Dermis microvascular lymphatic vessel endothelial cell (primary cell): ENCODE measurements at regions not wholly inside any gene's neighbourhood (a gene's known extent, or its start where the extent isn't known, plus 50 kb on each side); places are given as distances from the start of the nearest gene placed in this dataset.

Source experiments
- DNase-seq, 2 donors: peaks; one replicate each; pipeline versions ENCODE4 v3.0.0 to v3.0.0-alpha.2; 2010; ENCODE audit warnings: low read depth in 2 of 2

DNA sequence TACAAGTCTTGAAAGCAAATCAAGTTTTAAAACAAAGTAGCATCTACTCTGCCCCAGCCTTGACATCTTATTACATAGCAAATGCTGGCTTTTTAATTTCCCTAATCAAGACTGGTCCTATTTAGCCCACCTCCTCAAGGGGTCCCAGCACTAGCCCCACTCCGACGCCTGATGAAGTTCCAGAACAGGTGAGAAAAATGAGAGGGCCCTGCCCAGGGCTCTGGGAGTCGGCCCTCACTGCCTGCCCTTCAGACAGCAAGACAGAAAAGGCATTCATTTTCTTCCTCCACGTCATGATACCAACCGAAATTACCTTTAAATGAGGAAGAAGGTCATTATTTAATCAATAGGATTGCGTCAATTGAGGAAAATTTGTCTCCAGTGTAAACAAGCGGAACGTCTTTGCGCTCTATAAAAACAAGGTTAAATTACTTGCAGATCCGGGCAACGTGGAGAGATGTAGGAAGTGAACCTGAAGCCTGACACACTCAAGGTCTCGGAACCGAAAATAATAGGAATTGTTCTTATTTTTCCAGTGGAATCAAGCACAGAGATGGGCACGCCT is 170.6 kb upstream of the PKDCC start:
- DNase-seq = no peak

- no peak for DNase-seq
Measured at GRCh38 chr2:41878056-41878455, 169.8 kb upstream of the PKDCC start.

GRCh38 chr2:41878716-41879234 is 169.0 kb upstream of the PKDCC start:
- DNase-seq = no peak

- DNase-seq = no peak
Measured at GRCh38 chr2:41879235-41879916, 168.4 kb upstream of the PKDCC start.

DNA sequence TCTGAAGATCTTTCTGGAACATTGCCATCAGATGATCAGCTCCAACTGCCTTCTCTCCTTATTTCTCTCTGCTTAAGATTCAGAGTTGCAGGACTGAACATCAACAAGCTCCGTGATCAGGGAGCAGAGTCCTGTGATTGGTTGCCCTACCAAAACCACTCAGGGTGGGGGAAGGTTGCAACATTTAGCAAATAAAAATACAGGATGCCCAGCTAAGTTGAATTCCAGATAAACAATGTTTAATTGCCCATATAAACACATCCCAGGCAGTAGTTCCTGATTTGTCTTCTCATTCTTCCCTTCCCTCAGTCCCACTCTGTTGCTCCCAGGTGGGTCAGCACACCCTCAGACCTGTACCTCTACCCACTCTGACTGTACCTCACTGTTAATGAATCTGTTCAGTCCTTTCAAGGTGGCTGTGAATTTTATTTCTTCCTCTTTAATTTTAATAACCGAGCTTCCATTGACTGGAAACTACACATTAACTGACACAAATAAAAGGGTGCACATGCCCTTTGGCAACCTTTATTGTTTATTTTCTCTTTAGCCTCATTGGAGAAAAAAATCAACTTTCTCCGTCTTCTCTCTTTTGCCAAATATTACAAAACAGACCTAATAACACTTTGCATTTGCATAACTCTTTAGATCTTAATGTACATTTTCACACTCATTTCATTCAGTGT is 167.1 kb upstream of the PKDCC start:
- no peak for DNase-seq

DNA sequence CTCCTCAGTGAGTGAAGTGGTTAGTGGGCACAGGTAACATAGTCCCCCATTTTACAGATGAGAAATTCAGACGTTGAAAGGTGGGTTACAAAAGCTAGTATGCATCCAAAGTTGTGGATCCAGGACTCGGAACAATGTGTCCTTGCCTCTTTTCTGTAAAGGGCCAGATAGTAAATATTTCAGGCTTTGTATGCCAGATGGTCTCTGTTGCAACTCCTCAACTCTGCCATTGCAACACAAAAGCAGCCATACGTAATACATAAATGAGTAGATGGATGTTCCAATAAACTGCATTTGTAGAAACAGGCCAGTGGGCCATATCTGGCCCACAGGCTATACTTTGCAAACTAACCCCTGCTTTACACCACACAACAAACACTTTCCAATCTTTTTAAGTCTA is 166.6 kb upstream of the PKDCC start:
- no peak for DNase-seq

DNA sequence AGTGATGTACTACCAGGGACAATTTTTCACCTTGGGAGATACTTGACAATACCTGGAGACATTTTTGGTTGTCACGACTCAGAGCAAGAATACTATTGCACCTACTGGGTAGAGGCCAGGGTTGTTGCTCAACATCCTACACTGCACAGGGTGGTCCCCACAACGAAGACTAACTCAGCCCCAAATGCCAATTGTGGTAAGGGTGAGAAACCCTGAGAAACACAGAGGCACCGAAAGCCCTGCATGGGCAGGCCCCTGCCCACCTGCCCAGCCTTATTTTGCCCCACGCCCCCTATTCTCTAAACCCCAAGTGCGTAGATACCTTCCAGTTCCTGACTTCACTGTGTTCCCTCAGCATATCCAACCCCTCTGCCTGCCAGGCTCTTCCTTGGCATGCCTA is 163.1 kb upstream of the PKDCC start:
- no peak for DNase-seq

DNA sequence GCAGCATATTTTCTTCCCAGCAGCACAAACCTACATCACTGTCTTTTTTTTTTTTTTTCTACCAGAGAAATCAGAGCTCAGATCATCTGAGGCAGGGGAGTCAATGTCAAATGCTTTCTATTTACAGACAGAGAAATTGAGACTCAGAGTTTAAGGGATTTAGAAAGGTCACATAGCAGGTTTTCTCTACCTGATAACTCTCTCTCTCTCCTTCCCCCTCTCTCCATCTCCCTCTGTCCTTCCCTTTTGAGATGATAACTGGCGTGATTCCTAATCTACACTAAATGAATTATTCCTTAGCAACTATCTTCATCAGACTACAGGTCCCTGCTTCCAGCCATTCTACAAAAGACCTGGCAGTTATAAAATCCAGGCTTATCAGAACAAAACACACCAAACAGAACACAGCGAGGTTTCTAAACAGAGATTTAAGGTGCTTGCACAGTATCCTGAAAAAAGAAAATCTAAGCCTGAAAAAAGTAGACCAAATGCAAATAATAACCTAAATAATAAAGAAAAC is 161.6 kb upstream of the PKDCC start:
- DNase-seq = no peak

DNA sequence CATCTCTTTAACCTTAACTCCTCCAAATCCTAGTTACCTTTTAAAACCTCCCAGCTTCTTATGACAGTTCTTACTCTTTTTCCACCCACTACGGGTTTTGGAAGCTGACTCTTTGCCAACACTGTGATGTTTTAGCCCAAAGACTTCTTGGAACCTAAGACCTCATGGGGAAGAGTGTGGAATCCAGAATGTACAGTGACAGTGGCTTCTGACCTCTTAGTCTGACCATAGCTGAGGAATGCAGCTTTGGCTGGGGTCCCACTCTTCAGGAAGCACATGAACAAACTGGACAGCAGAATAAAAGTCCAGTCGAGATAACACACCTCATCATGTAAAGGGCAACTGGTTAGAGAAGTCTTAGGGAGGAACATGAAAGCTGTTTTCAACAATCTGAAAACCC is 161.1 kb upstream of the PKDCC start:
- DNase-seq = peak; percentile 2 to 50

GRCh38 chr2:41890341-41890740 is 157.5 kb upstream of the PKDCC start:
- DNase-seq = no peak

DNA sequence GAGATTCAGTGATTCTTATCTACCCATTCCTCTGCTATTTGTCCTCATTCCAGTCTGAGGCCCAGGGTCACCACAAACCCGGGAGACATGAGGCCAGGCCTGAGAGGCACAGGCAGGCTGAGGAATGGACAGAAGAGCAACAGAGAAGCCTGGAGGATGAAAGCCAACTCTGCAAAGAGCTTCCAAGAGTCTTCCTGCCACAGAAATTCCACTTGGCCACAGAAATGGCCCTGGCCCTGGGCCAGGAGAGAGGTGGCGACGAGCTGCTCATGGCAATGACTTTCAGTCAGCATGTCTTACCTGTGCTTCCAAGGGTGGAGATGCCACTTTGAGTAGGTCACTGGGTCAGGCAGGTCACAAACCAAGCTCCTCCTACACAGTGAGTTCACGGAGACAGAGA is 155.3 kb upstream of the PKDCC start:
- DNase-seq = no peak

DNA sequence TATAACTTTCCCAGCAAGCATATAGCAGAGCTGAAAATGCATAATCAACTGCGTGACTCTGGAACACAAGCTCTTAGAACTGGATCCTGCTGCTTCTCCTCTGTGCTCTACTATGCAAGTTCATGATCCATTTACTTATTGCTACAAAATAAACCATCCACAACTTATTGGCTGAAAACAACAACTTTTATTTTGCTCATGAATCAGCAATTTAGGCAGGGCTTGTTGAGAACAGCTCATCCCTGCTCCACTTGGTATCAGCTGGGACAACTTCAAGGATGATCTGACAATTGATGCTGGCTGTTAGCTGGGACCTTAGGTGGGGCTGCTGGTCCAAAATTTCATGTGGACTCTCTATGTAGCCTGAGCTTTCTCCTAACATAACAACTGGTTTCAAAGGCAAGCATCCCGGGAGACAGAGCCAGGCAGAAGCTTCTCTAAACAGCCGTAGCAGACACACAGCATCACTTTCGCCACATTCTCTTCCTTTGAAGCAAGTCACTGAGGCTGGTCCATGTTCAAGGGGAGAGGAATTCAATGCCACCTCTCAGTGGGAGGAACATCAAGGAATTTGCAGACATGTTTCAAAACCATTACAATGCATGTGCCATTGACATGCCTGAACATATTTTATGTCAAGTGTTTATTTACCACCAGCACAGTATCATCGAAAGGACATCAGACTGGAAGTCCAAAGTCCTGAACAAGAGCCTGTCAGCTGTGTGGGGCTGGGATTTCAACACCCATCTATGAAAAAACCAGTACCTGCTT is 153.1 kb upstream of the PKDCC start:
- no peak for DNase-seq

DNA sequence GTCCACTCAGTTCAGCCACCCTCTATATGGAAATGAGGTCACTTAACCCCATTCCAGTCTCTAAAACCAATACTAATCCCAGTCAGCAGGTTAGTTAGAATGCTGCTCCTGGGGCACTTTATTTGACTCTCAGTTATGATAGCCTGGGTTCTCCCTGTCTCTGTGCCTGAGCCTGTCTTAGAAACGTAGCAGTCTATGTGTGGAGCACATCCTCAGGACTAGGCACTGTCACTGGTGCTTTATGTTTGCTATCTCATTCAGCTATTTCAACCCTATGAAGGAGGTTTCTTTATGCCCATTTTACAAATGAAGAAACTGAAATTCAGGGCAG is 152.5 kb upstream of the PKDCC start:
- no peak for DNase-seq

- no peak for DNase-seq
Measured at GRCh38 chr2:41896186-41896846, 151.5 kb upstream of the PKDCC start.

GRCh38 chr2:41899189-41899588 is 148.6 kb upstream of the PKDCC start:
- DNase-seq = peak in 1 of 2 donors; percentile 15

GRCh38 chr2:41900101-41900577 is 147.7 kb upstream of the PKDCC start:
- no peak for DNase-seq

DNA sequence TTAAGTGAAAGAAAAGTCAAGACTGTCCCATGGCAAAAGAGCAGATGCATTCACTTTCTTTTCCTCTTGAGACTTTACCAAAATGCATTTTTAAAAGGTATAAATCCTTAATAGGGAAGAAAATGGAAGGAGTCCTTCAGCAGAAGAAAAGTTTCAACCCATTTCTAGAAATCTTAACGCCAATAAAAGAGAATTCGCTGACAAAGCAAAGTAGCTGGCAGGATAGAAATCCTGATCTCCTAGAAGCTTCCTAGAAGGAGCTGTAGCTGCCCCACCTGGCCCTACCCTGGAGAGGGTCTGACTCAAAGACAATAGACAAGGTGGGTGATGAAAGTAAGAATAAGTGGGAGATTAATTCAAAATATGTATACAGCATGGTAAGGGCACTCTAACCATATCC is 144.9 kb upstream of the PKDCC start:
- DNase-seq = no peak

DNA sequence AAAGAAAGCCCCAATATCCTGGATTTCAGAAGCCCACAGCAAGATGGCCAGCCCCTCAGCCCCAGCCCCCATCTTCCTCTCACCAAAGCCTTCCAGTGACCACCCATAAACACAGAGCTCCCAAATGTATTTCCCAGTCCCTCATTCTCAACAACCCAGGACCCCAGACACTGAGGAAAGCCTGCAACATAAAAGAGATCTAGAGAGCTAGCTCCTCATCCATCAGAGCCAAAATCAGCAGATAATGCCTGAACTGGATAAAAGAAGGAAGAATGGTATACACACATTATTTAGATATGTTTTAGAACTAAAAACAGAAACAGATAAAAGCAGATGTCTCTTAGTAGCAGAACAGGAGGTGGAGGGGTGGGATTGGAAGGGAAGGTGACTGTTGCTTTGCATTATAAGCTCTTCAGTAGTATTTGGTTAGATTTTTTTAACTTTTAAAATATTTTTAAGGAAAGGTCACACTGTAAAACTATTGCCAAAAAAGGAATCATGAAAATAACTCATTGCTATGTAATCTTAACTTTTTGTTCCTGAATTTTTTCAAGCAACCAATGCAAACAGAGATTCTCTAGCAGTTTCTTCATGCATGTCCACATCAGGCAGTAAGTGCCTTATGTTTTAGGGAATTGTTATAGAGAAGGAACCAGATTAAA is 144.2 kb upstream of the PKDCC start:
- no peak for DNase-seq

- DNase-seq = no peak
Measured at GRCh38 chr2:41904459-41904858, 143.4 kb upstream of the PKDCC start.

GRCh38 chr2:41905597-41906337 is 142.1 kb upstream of the PKDCC start:
- no peak for DNase-seq
